H7 (cell line): ENCODE measurements at regions not wholly inside any gene's neighbourhood (a gene's known extent, or its start where the extent isn't known, plus 50 kb on each side); places are given as distances from the start of the nearest gene placed in this dataset.

ENCODE experiments used
- DNase-seq: peaks from one replicate; pipeline ENCODE4 v3.0.0; 2012
- H3K27me3 ChIP-seq: 2 replicates; pipeline ENCODE4 v1.6.0; 2011; ENCODE audit warnings: mild to moderate bottlenecking, low read length; ENCODE audit not compliant: control insufficient read depth, insufficient read depth
- H3K36me3 ChIP-seq: replicated peaks from 2 replicates; pipeline ENCODE4 v1.5.1; 2011; ENCODE audit warnings: low read length; ENCODE audit not compliant: control insufficient read depth, insufficient read depth
- H3K4me3 ChIP-seq: 2 replicates; pipeline ENCODE4 v1.5.1; 2011; ENCODE audit warnings: low read depth, mild to moderate bottlenecking, control low read depth, low read length, moderate library complexity; ENCODE audit not compliant: insufficient read depth

- no peaks in the 10 kb centered on the region for H3K27me3 ChIP-seq
- no peak overlapping the region for H3K4me3 ChIP-seq
- H3K36me3 ChIP-seq: no peaks in the 10 kb centered on the region
- no peak for DNase-seq
Measured at GRCh38 chr16:72247821-72248253, 75.9 kb upstream of the PMFBP1 start.

DNA sequence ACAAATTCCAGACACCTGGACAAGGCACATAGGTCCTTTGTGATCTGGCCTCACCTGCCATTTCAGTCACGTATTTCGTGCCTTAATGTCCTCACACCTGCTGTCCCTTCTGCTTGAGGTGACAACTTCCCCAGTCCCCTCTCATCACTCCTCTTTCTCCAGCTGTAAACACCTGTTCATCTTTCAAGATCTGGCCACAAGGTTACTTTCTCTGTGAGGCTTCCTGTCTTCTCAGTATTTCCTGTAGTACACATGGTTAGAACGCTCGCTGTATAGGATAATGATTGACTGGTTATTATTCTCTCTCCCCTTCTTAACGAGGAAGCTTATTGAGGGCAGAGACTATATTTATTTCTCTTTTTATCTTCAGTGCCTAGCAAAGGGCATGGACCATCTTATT lies 74.5 kb upstream of the PMFBP1 start:
- no peak for DNase-seq
- no peaks in the 10 kb centered on the region for H3K27me3 ChIP-seq
- no peak overlapping the region for H3K4me3 ChIP-seq
- H3K36me3 ChIP-seq: no peaks in the 10 kb centered on the region

GRCh38 chr16:72244853-72245252 lies 72.9 kb upstream of the PMFBP1 start:
- DNase-seq: peak; percentile 9
- Histone ChIP-seq H3K36me3 (no peaks in the 10 kb centered on the region), H3K4me3 (no peak overlapping the region), H3K27me3 (no peaks in the 10 kb centered on the region)

- H3K36me3 ChIP-seq: no peaks in the 10 kb centered on the region
- H3K4me3 ChIP-seq: no peak overlapping the region
- no peaks in the 10 kb centered on the region for H3K27me3 ChIP-seq
- no peak for DNase-seq
Measured at GRCh38 chr16:72243621-72244020, 71.7 kb upstream of the PMFBP1 start.

DNA sequence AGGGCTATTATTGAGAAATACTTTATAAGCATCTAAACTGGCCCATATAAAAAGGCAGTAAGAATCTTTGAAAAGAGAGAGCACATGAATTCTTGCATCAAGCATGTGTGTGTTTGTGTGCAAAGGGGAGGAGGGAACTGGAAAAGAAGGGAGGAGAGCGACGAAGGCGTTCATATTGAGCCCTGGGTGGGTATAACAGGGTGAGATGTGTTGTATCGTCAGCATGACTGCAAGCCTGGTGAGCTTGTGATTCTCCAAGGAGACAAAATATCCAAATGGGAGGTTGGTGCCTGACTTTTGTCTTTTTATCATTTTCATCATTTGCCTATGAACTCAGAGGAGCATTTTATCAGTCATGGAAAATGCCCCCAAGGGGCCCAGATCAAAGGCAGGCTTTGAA lies 70.8 kb upstream of the PMFBP1 start:
- H3K27me3 ChIP-seq: no peaks in the 10 kb centered on the region
- DNase-seq: no peak
- no peaks in the 10 kb centered on the region for H3K36me3 ChIP-seq
- H3K4me3 ChIP-seq: no peak overlapping the region

GRCh38 chr16:72241930-72242329 lies 70.0 kb upstream of the PMFBP1 start:
- Histone ChIP-seq H3K4me3 (no peak overlapping the region), H3K36me3 (no peaks in the 10 kb centered on the region), H3K27me3 (no peaks in the 10 kb centered on the region)
- DNase-seq: peak; percentile 19

- Histone ChIP-seq H3K4me3 (no peak overlapping the region), H3K36me3 (no peaks in the 10 kb centered on the region), H3K27me3 (no peaks in the 10 kb centered on the region)
- no peak for DNase-seq
Measured at GRCh38 chr16:72241008-72241407, 69.1 kb upstream of the PMFBP1 start.

GRCh38 chr16:72240466-72240865 lies 68.5 kb upstream of the PMFBP1 start:
- Histone ChIP-seq H3K36me3 (no peaks in the 10 kb centered on the region), H3K4me3 (no peak overlapping the region), H3K27me3 (no peaks in the 10 kb centered on the region)
- DNase-seq: no peak

- Histone ChIP-seq H3K4me3 (no peak overlapping the region), H3K36me3 (no peaks in the 10 kb centered on the region), H3K27me3 (no peaks in the 10 kb centered on the region)
- no peak for DNase-seq
Measured at GRCh38 chr16:72236866-72237265, 64.9 kb upstream of the PMFBP1 start.

DNA sequence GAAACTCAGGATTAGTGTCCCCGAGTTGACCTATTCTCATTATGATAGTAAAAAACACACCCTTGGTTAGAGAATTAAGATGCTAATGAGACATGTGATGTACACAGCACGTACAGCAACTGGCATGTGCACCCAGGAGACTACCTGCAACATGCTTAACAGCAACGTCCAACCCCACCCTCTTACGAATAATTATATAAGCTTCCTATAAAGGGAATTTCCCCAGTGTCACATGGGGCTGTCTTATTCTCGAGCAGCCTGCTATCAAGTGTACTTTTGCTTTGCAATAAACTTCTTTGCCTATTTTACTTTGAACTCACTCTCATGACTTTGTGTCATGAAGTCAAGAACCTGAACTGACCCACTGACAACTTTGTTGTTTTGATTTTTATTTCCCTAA lies 62.4 kb upstream of the PMFBP1 start:
- H3K27me3 ChIP-seq: no peaks in the 10 kb centered on the region
- no peak overlapping the region for H3K4me3 ChIP-seq
- H3K36me3 ChIP-seq: no peaks in the 10 kb centered on the region
- no peak for DNase-seq

DNA sequence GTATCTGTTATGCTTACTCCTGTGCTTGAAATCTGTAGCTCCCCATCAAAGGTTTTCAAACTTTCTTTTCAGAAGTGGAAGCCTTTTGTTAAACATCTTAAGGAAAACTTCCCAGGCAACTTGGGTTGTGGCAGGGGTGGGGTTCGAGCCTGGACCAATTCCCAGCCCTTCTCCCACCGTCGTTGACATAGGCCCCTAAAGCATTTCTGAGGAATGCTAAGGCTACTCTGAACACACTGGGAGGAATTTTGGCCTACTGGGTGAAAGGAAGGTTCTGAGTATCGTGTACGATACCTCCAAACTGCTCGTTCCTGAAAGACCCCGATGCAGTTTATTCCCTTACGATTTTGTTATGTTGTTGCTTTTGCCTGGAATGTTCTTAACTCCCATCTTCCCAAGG lies 56.1 kb upstream of the PMFBP1 start:
- no peaks in the 10 kb centered on the region for H3K36me3 ChIP-seq
- H3K4me3 ChIP-seq: no peak overlapping the region
- no peaks in the 10 kb centered on the region for H3K27me3 ChIP-seq
- no peak for DNase-seq

- Histone ChIP-seq H3K36me3 (no peaks in the 10 kb centered on the region), H3K27me3 (no peaks in the 10 kb centered on the region), H3K4me3 (no peak overlapping the region)
- no peak for DNase-seq
Measured at GRCh38 chr16:72226136-72226535, 54.2 kb upstream of the PMFBP1 start.

DNA sequence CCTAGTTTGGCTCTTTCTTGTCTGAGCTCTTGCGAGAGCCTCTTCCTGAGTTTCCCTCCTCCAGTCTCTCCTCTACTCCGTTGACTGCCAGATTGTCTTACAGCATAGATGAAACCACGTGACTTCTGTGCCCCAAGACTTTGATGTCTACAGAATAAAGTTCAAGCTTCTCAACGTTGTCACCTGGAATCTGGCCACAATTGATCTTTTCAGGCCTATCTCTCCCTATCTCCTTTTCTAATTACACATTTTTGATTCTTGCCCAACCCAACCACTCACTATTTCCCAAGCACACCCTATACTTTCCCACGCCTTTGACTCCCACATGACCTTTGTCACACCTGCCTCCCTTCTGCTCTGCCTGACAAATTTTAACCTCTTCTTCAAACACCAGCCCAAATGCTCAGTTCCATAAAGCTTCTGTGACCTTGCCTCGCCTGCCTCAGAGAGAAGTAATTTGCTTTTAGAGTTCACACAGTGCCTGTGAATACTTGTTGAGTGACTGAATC lies 52.4 kb upstream of the PMFBP1 start:
- H3K4me3 ChIP-seq: no peak overlapping the region
- DNase-seq: no peak
- no peaks in the 10 kb centered on the region; the same call in 1 of the 2 replicates for H3K27me3 ChIP-seq
- H3K36me3 ChIP-seq: no peaks in the 10 kb centered on the region

GRCh38 chr16:72222503-72222902 lies 50.5 kb upstream of the PMFBP1 start:
- DNase-seq: no peak
- Histone ChIP-seq H3K4me3 (no peak overlapping the region), H3K36me3 (no peaks in the 10 kb centered on the region), H3K27me3 (no peaks in the 10 kb centered on the region; the same call in 1 of the 2 replicates)
